GM18517 (cell line): ENCODE measurements at regions not wholly inside any gene's neighbourhood (a gene's known extent, or its start where the extent isn't known, plus 50 kb on each side); places are given as distances from the start of the nearest gene placed in this dataset.

Experiments used
- ATAC-seq: cut with Tn5 transposase; IDR thresholded peaks from one replicate; pipeline ENCODE4 v1.9.1; 2021; ENCODE audit warnings: mild to moderate bottlenecking, moderate library complexity; ENCODE audit not compliant: unreplicated experiment

- ATAC-seq: no peak
Observed at GRCh38 chr15:81442454-81442853, 68.4 kb upstream of the TMC3 start.

- no peak for ATAC-seq
Observed at GRCh38 chr15:81434851-81435250, 60.8 kb upstream of the TMC3 start.

- no peak for ATAC-seq
Observed at GRCh38 chr15:81433462-81433861, 59.4 kb upstream of the TMC3 start.

- no peak for ATAC-seq
Observed at GRCh38 chr15:81432179-81432578, 58.2 kb upstream of the TMC3 start.

- no peak for ATAC-seq
Observed at GRCh38 chr15:81427176-81427575, 53.2 kb upstream of the TMC3 start.

GRCh38 chr15:81425905-81426304 lies 51.9 kb upstream of the TMC3 start:
- no peak for ATAC-seq
